SK-N-SH (cell line): ENCODE measurements at regions not wholly inside any gene's neighbourhood (a gene's known extent, or its start where the extent isn't known, plus 50 kb on each side); places are given as distances from the start of the nearest gene placed in this dataset.

Experiments used
- CTCF ChIA-PET: fragments of 300-600, 350-600 bp; formaldehyde crosslinking; extraction: SDS; loops from one replicate; lab custom pipeline; 2021; lab: Yijun Ruan, JAX
- POLR2A ChIA-PET: fragments of 350-600 bp; sonication (Branson Sonifier 250); formaldehyde crosslinking; extraction: SDS; loops from one replicate; lab custom pipeline; 2020; ENCODE audit warnings: antibody characterized with exemption, inconsistent platforms; lab: Yijun Ruan, JAX
- DNase-seq: peaks from one replicate; pipeline ENCODE4 v3.0.0; 2012
- H2AFZ ChIP-seq: fragments of 200-600 bp; sonication (generic); 2 replicates; pipeline ENCODE4 v1.8.1; 2016; ENCODE audit warnings: antibody characterized with exemption, mild to moderate bottlenecking, low read depth
- H3F3A ChIP-seq: fragments of 200-600 bp; sonication (generic); replicated peaks from 2 replicates; pipeline ENCODE3; 2016; ENCODE audit warnings: antibody characterized with exemption, mild to moderate bottlenecking; ENCODE audit not compliant: insufficient read depth
- H3K27ac ChIP-seq, 2 experiments: fragments of 200-500 bp in 1 of 2; fragments of 200-600 bp in 1 of 2; sonication (Bioruptor generic) in 1 of 2; sonication (generic), shearing (Covaris generic) in 1 of 2; 2 replicates each; pipeline versions ENCODE4 v1.5.1 to v1.6.1; 2014 to 2016; ENCODE audit warnings: low read depth in 2 of 2, inconsistent platforms in 1 of 2, low read length in 1 of 2, mild to moderate bottlenecking in 1 of 2, mixed read lengths in 1 of 2
- H3K27me3 ChIP-seq: fragments of 200-600 bp; sonication (generic), shearing (Covaris generic); 2 replicates; pipeline ENCODE4 v1.6.1; 2016; ENCODE audit warnings: mixed run types; ENCODE audit not compliant: insufficient read depth
- H3K36me3 ChIP-seq, 2 experiments: fragments of 200-500 bp in 1 of 2; fragments of 200-600 bp in 1 of 2; sonication (Bioruptor generic) in 1 of 2; sonication (generic) in 1 of 2; replicated peaks in 1 of 2; 2 replicates each; pipeline versions ENCODE3 to v1.5.1; 2014 to 2016; ENCODE audit warnings: low read length in 1 of 2, mild to moderate bottlenecking in 1 of 2; ENCODE audit not compliant: insufficient read depth in 2 of 2, control insufficient read depth in 1 of 2
- H3K4me1 ChIP-seq, 2 experiments: fragments of 200-500 bp in 1 of 2; fragments of 200-600 bp in 1 of 2; sonication (Bioruptor generic) in 1 of 2; sonication (generic), shearing (Covaris generic) in 1 of 2; 2 replicates each; pipeline versions ENCODE4 v1.5.1 to v1.6.1; 2014 to 2016; ENCODE audit warnings: low read depth in 1 of 2, low read length in 1 of 2, mixed run types in 1 of 2; ENCODE audit not compliant: insufficient read depth in 2 of 2, control insufficient read depth in 1 of 2
- H3K4me2 ChIP-seq: fragments of 200-600 bp; sonication (generic), shearing (Covaris generic); 2 replicates; pipeline ENCODE4 v1.6.1; 2017; ENCODE audit warnings: mixed run types
- H3K4me3 ChIP-seq, 2 experiments: fragments of 200-500 bp in 1 of 2; fragments of 200-600 bp in 1 of 2; sonication (Bioruptor generic) in 1 of 2; sonication (generic), shearing (Covaris generic) in 1 of 2; 2 replicates each; pipeline versions ENCODE4 v1.5.1 to v1.8.1; 2014 to 2016; ENCODE audit warnings: low read depth in 2 of 2, inconsistent platforms in 1 of 2, low read length in 1 of 2, mild to moderate bottlenecking in 1 of 2, mixed read lengths in 1 of 2, moderate library complexity in 1 of 2
- H3K79me2 ChIP-seq: fragments of 200-600 bp; sonication (generic); 2 replicates; pipeline ENCODE4 v1.8.1; 2017; ENCODE audit warnings: mild to moderate bottlenecking; ENCODE audit not compliant: insufficient read depth
- H3K9ac ChIP-seq: fragments of 200-600 bp; sonication (generic); 2 replicates; pipeline ENCODE4 v1.6.1; 2017; ENCODE audit warnings: mixed run types
- H3K9me2 ChIP-seq: fragments of 200-600 bp; sonication (generic); 2 replicates; pipeline ENCODE4 v1.6.1; 2017; ENCODE audit warnings: mixed run types
- H3K9me3 ChIP-seq: fragments of 200-600 bp; sonication (generic); 2 replicates; pipeline ENCODE4 v1.6.1; 2017; ENCODE audit warnings: mixed run types, mild to moderate bottlenecking, moderate library complexity
- H4K20me1 ChIP-seq: fragments of 200-600 bp; sonication (generic); 2 replicates; pipeline ENCODE4 v1.6.1; 2017; ENCODE audit warnings: mild to moderate bottlenecking, mixed run types; ENCODE audit not compliant: insufficient read depth
- EP300 ChIP-seq, 2 experiments: IDR thresholded peaks; 2 replicates each; pipeline versions ENCODE4 v1.4.0 to v1.6.1; 2012; ENCODE audit warnings: borderline replicate concordance in 1 of 2, low read depth in 1 of 2, low read length in 1 of 2
- FOXM1 ChIP-seq: IDR thresholded peaks from 2 replicates; pipeline ENCODE4 v1.4.0; 2012; ENCODE audit warnings: low read depth, mild to moderate bottlenecking
- GABPA ChIP-seq: IDR thresholded peaks from 2 replicates; pipeline ENCODE4 v1.4.0; 2012; ENCODE audit warnings: low read depth, mild to moderate bottlenecking
- GATA2 ChIP-seq: sonication (generic); formaldehyde crosslinking; IDR thresholded peaks from 2 replicates; pipeline ENCODE4 v1.5.0; 2020; ENCODE audit warnings: mild to moderate bottlenecking, missing genetic modification reagents
- MEF2A ChIP-seq: IDR thresholded peaks from 2 replicates; pipeline ENCODE4 v1.4.0; 2012; ENCODE audit warnings: low read depth, borderline replicate concordance
- MXI1 ChIP-seq: IDR thresholded peaks from 2 replicates; pipeline ENCODE4 v1.6.1; 2012; ENCODE audit warnings: mild to moderate bottlenecking, low read depth, low read length, improper control_type of control experiment
- NFIC ChIP-seq: IDR thresholded peaks from 2 replicates; pipeline ENCODE4 v1.4.0; 2012; ENCODE audit warnings: borderline replicate concordance
- NRF1 ChIP-seq: IDR thresholded peaks from 2 replicates; pipeline ENCODE4 v1.6.1; 2012; ENCODE audit warnings: low read depth, mild to moderate bottlenecking, low read length
- POLR2AphosphoS5 ChIP-seq: IDR thresholded peaks from 2 replicates; pipeline ENCODE4 v1.6.1; 2012; ENCODE audit warnings: low read depth, low read length
- RAD21 ChIP-seq: IDR thresholded peaks from 2 replicates; pipeline ENCODE4 v1.6.1; 2012; ENCODE audit warnings: mild to moderate bottlenecking, low read length
- RCOR1 ChIP-seq: fragments of 150-350 bp; IDR thresholded peaks from 2 replicates; pipeline ENCODE4 v1.6.1; 2017; ENCODE audit warnings: antibody characterized with exemption, low read length
- RXRA ChIP-seq: IDR thresholded peaks from 2 replicates; pipeline ENCODE4 v1.4.0; 2012; ENCODE audit warnings: low read depth, mild to moderate bottlenecking, borderline replicate concordance
- SIN3A ChIP-seq: IDR thresholded peaks from 2 replicates; pipeline ENCODE4 v1.6.1; 2012; ENCODE audit warnings: low read depth, mild to moderate bottlenecking, low read length, moderate library complexity, borderline replicate concordance
- TAF1 ChIP-seq: IDR thresholded peaks from 2 replicates; pipeline ENCODE4 v1.6.1; 2012; ENCODE audit warnings: low read depth, mild to moderate bottlenecking, low read length, moderate library complexity, borderline replicate concordance
- YY1 ChIP-seq: IDR thresholded peaks from 2 replicates; pipeline ENCODE4 v1.4.0; 2012; ENCODE audit warnings: low read depth, mild to moderate bottlenecking
- whole genome bisulfite sequencing: methylation state at CpG from one replicate; pipeline ENCODE4 v1.1.6; 2017; ENCODE audit warnings: low lambda C conversion rate; 5-methylcytosine and 5-hydroxymethylcytosine counted together
- TF ChIP-seq, protein P1 (sequence below): fragments of 150-350 bp; IDR thresholded peaks from 2 replicates; pipeline ENCODE4 v1.6.1; 2017; ENCODE audit warnings: antibody characterized with exemption, low read length, low read depth, borderline replicate concordance
- TF ChIP-seq, protein P2 (sequence below): fragments of 150-350 bp; IDR thresholded peaks from 2 replicates; pipeline ENCODE4 v1.6.1; 2016; ENCODE audit warnings: mild to moderate bottlenecking, low read depth, low read length

DNA sequence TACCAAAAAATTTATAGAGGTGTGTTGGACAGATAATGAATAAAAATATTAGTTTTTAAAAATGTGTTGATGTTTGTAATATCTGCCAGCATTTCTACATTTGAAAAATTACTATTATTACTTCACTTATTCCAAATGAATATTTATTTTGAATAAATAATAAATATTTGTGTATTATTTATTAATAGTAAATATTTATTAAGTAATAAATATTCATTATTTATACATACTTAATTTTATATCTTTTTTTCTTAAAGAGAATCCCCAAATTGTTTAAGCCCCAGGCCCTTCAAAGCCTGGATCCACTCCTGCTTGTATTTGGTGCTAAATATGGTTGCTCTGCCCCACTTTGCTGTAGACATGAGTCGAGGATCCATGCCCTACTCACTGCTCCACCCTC lies 60.5 kb upstream of the HOPX start:
- H4K20me1 ChIP-seq = no peaks in the 10 kb centered on the region
- no peak overlapping the region for H3K9ac ChIP-seq
- no peaks in the 10 kb centered on the region; the same call in 1 of the 2 replicates for H3K27me3 ChIP-seq
- CTCF ChIA-PET = interaction anchor here (0.9 kb wide), 1 partner anchor 58 kb away, joined by 3 read pairs; no protein-coding TSS in a partner anchor
- H3K4me2 ChIP-seq = no peak overlapping the region
- H3K9me2 ChIP-seq = no peaks in the 10 kb centered on the region
- no peaks in the 10 kb centered on the region for H3F3A ChIP-seq
- TF ChIP-seq, protein P1, sequence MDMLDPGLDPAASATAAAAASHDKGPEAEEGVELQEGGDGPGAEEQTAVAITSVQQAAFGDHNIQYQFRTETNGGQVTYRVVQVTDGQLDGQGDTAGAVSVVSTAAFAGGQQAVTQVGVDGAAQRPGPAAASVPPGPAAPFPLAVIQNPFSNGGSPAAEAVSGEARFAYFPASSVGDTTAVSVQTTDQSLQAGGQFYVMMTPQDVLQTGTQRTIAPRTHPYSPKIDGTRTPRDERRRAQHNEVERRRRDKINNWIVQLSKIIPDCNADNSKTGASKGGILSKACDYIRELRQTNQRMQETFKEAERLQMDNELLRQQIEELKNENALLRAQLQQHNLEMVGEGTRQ = no peak
- no peak for TF ChIP-seq GATA2 (CRISPR knock-in tag)
- POLR2A ChIA-PET = no interaction called here
- no peak overlapping the region for H3K27ac ChIP-seq
- no peaks in the 10 kb centered on the region; a peak in 1 of 4 replicates for H3K4me1 ChIP-seq
- H3K4me3 ChIP-seq = no peak overlapping the region
- 5% methylated on average over 1 of the region's 1 CpG for WGBS
- H3K9me3 ChIP-seq = no peaks in the 10 kb centered on the region
- no peaks in the 10 kb centered on the region for H3K36me3 ChIP-seq
- no peak overlapping the region for H2AFZ ChIP-seq
- no peaks in the 10 kb centered on the region for H3K79me2 ChIP-seq
- no peak for DNase-seq

DNA sequence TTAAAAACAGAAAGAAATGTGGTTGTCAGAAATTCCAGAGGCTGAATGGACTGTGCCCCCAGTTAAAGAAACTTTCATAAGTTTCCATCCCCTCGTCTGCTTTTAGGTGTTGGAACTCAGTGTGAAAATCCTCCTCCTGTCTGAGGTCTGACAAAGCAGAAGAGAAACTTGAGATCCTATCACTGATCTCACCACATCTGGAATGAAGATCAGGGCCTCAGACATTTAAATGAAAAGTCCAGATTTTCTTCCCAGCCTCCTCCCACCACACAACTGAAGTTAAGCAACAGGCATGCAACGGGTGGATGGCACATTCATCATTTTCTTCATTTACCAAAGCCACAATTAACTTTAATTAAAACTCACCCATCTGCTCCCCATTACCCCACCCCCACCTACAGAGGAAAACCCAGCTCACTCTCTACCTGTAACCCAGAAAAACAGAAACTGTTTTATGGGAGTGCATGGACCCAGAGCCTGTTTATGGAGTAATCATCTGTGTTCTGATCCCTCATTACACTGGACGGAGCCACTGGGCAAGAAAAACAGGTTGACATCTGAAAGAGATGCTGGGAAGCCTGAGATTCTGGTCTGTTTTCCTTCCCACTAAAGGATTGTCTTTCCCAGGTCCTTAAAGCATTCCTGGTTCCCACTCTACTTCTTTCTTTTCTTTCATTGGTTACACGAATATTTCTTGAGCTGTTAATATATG lies 58.1 kb upstream of the HOPX start:
- no peak overlapping the region for H3K27ac ChIP-seq
- no peaks in the 10 kb centered on the region for H3K79me2 ChIP-seq
- TF ChIP-seq YY1 (no peak), MEF2A (no peak), RCOR1 (no peak), GABPA (no peak)
- H3F3A ChIP-seq = no peaks in the 10 kb centered on the region
- no peaks in the 10 kb centered on the region; a peak in 1 of 4 replicates for H3K4me1 ChIP-seq
- no peak overlapping the region for H3K4me2 ChIP-seq
- no peaks in the 10 kb centered on the region; the same call in 1 of the 2 replicates for H3K27me3 ChIP-seq
- DNase-seq = no peak
- no peaks in the 10 kb centered on the region for H3K9me3 ChIP-seq
- no peak overlapping the region for H2AFZ ChIP-seq
- H3K9ac ChIP-seq = no peak overlapping the region
- ChIA-PET CTCF (no interaction called here), POLR2A (no interaction called here)
- no peak overlapping the region for H3K4me3 ChIP-seq
- no peaks in the 10 kb centered on the region for H3K9me2 ChIP-seq
- 20% methylated on average over 4 of the region's 4 CpGs for WGBS
- no peaks in the 10 kb centered on the region for H3K36me3 ChIP-seq
- no peaks in the 10 kb centered on the region for H4K20me1 ChIP-seq

DNA sequence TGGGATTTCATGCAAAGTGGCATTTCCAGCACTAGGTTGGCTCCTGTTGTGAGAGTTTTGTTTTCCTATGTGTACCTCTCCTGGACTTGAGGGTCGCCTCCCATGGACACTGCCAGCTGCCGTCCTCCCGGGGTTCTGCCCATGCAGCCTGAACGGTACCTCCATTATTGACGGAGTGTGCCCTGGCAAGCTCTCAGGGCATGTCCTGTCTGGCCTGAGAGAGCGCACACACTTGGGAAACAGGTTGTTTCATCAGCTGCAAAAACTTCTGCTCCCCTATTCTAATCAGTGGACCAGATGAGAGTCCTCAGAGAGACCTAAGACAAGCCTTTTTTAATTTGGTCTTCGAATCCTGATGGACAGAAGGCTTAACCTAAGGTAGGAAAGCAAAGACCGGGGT lies 56.6 kb upstream of the HOPX start:
- no peaks in the 10 kb centered on the region for H3K4me1 ChIP-seq
- TF ChIP-seq RXRA = no peak
- no peak for TF ChIP-seq POLR2AphosphoS5
- no peak for TF ChIP-seq GATA2 (CRISPR knock-in tag)
- TF ChIP-seq NRF1 = no peak
- no peak for TF ChIP-seq RAD21
- TF ChIP-seq, protein P1 = no peak
- no peak for TF ChIP-seq NFIC
- TF ChIP-seq FOXM1 = no peak
- TF ChIP-seq EP300 (IDR thresholded peaks at IDR 0.05; ENCODE audit: borderline replicate concordance in 1 of 2, low read depth in 1 of 2, low read length in 1 of 2) = no peak
- TF ChIP-seq MXI1 = no peak
- no peak for TF ChIP-seq SIN3A
- TF ChIP-seq, protein P2, sequence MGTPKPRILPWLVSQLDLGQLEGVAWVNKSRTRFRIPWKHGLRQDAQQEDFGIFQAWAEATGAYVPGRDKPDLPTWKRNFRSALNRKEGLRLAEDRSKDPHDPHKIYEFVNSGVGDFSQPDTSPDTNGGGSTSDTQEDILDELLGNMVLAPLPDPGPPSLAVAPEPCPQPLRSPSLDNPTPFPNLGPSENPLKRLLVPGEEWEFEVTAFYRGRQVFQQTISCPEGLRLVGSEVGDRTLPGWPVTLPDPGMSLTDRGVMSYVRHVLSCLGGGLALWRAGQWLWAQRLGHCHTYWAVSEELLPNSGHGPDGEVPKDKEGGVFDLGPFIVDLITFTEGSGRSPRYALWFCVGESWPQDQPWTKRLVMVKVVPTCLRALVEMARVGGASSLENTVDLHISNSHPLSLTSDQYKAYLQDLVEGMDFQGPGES = no peak
- TF ChIP-seq MEF2A = no peak
- TF ChIP-seq YY1 = no peak
- TF ChIP-seq TAF1 = no peak
- CTCF ChIA-PET = no interaction called here
- no peak overlapping the region for H3K4me2 ChIP-seq
- WGBS = 49% methylated on average over 8 of the region's 8 CpGs
- no peak overlapping the region for H3K4me3 ChIP-seq
- POLR2A ChIA-PET = no interaction called here
- H3F3A ChIP-seq = no peaks in the 10 kb centered on the region
- H3K9me2 ChIP-seq = no peaks in the 10 kb centered on the region
- DNase-seq = no peak
- H4K20me1 ChIP-seq = no peaks in the 10 kb centered on the region
- no peak overlapping the region for H3K9ac ChIP-seq
- H3K79me2 ChIP-seq = no peaks in the 10 kb centered on the region
- no peak overlapping the region for H3K27ac ChIP-seq
- no peaks in the 10 kb centered on the region for H3K9me3 ChIP-seq
- no peak overlapping the region for H2AFZ ChIP-seq
- H3K36me3 ChIP-seq = no peaks in the 10 kb centered on the region
- H3K27me3 ChIP-seq = no peaks in the 10 kb centered on the region; the same call in 1 of the 2 replicates
